WTC11 (cell line): ENCODE measurements at regions not wholly inside any gene's neighbourhood (a gene's known extent, or its start where the extent isn't known, plus 50 kb on each side); places are given as distances from the start of the nearest gene placed in this dataset.

Source experiments
- CTCF ChIP-seq: fragments of 200-600 bp; IDR thresholded peaks from 2 replicates; pipeline ENCODE4 v1.8.0; 2022; ENCODE audit warnings: antibody characterized with exemption
- E2F1 ChIP-seq: sonication (generic); formaldehyde crosslinking; IDR thresholded peaks from 2 replicates; pipeline ENCODE4 v1.8.0; 2022; ENCODE audit warnings: mild to moderate bottlenecking, missing genetic modification reagents
- E2F5 ChIP-seq: sonication (generic); formaldehyde crosslinking; IDR thresholded peaks from 2 replicates; pipeline ENCODE4 v1.8.1; 2022; ENCODE audit warnings: mild to moderate bottlenecking, moderate library complexity, missing genetic modification reagents
- MAX ChIP-seq: sonication (generic); formaldehyde crosslinking; IDR thresholded peaks from 2 replicates; pipeline ENCODE4 v1.8.0; 2022; ENCODE audit warnings: mild to moderate bottlenecking, missing genetic modification reagents
- SMAD3 ChIP-seq: sonication (generic); formaldehyde crosslinking; IDR thresholded peaks from 2 replicates; pipeline ENCODE4 v1.8.0; 2022; ENCODE audit warnings: missing genetic modification reagents, mild to moderate bottlenecking, borderline replicate concordance
- SP1 ChIP-seq: sonication (generic); formaldehyde crosslinking; conservative IDR thresholded peaks from 2 replicates; pipeline ENCODE4 v1.8.1; 2022; ENCODE audit warnings: missing genetic modification reagents
- USF1 ChIP-seq: sonication (generic); formaldehyde crosslinking; IDR thresholded peaks from 2 replicates; pipeline ENCODE4 v1.8.0; 2022; ENCODE audit warnings: mild to moderate bottlenecking, missing genetic modification reagents
- ZNF512 ChIP-seq: sonication (generic); formaldehyde crosslinking; IDR thresholded peaks from 2 replicates; pipeline ENCODE4 v1.8.1; 2022; ENCODE audit warnings: missing genetic modification reagents, borderline replicate concordance

GRCh38 chr10:8273749-8274148, 219.3 kb downstream of the GATA3 start:
- TF ChIP-seq SMAD3, result no peak
- no peak for TF ChIP-seq MAX
- TF ChIP-seq E2F1 (CRISPR knock-in tag), result no peak
- TF ChIP-seq USF1 (CRISPR knock-in tag), result no peak
- TF ChIP-seq CTCF, result no peak
- no peak for TF ChIP-seq SP1 (CRISPR knock-in tag)
- TF ChIP-seq E2F5 (CRISPR knock-in tag), result no peak
- no peak for TF ChIP-seq ZNF512
